GM12891 (cell line): ENCODE measurements at regions not wholly inside any gene's neighbourhood (a gene's known extent, or its start where the extent isn't known, plus 50 kb on each side); places are given as distances from the start of the nearest gene placed in this dataset.

Experiments
- POLR2A ChIP-seq: IDR thresholded peaks from 2 replicates; pipeline ENCODE4 v1.6.1; 2011; ENCODE audit warnings: low read depth, low read length, control low read depth
- POLR2AphosphoS5 ChIP-seq: IDR thresholded peaks from 2 replicates; pipeline ENCODE4 v1.6.1; 2011; ENCODE audit warnings: low read depth, low read length, control low read depth
- TAF1 ChIP-seq: IDR thresholded peaks from 2 replicates; pipeline ENCODE4 v1.6.1; 2011; ENCODE audit warnings: low read depth, low read length, control low read depth

- TF ChIP-seq POLR2A (no peak), TAF1 (no peak), POLR2AphosphoS5 (no peak)
Measured at GRCh38 chr13:73212482-73212881, 153.7 kb downstream of the KLF5 start.
